ENCODE measurements at regions not wholly inside any gene's neighbourhood (a gene's known extent, or its start where the extent isn't known, plus 50 kb on each side); places are given as distances from the start of the nearest gene placed in this dataset.

GRCh38 chr1:38337711-38338110, 291.1 kb upstream of the POU3F1 start:
- TF ChIP-seq, protein P1, sequence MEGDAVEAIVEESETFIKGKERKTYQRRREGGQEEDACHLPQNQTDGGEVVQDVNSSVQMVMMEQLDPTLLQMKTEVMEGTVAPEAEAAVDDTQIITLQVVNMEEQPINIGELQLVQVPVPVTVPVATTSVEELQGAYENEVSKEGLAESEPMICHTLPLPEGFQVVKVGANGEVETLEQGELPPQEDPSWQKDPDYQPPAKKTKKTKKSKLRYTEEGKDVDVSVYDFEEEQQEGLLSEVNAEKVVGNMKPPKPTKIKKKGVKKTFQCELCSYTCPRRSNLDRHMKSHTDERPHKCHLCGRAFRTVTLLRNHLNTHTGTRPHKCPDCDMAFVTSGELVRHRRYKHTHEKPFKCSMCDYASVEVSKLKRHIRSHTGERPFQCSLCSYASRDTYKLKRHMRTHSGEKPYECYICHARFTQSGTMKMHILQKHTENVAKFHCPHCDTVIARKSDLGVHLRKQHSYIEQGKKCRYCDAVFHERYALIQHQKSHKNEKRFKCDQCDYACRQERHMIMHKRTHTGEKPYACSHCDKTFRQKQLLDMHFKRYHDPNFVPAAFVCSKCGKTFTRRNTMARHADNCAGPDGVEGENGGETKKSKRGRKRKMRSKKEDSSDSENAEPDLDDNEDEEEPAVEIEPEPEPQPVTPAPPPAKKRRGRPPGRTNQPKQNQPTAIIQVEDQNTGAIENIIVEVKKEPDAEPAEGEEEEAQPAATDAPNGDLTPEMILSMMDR (IDR thresholded peaks at IDR 0.05; ENCODE audit: low read depth, low read length) = no peak
- DNase-seq (ENCODE audit: extremely low read depth, low read depth) = no peak

DNA sequence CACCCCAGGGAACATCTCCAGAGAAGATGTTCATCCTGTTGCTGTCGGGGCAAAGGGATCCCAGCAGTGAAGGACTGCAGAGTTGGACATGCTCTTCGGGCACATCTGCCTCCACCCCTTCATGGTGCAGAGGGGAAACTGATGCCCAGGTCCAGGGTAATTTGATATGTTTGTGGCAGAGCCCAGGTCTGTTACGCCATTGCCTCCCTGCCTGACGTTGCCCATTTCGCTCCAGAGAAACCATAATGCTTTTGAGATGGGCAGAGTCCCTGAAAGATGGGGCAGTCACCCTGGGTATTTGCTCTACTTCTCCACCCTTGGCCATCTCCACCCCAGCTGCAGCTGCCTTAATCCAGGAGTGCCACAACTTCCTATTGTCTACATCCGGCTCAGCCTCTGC, 290.4 kb upstream of the POU3F1 start:
- TF ChIP-seq, protein P1 (IDR thresholded peaks at IDR 0.05; ENCODE audit: low read depth, low read length) = no peak
- no peak for DNase-seq (ENCODE audit: extremely low read depth, low read depth)

GRCh38 chr1:38336301-38336923, 289.8 kb upstream of the POU3F1 start:
- DNase-seq (ENCODE audit: extremely low read depth, low read depth) = no peak
- TF ChIP-seq, protein P1 (IDR thresholded peaks at IDR 0.05; ENCODE audit: low read depth, low read length) = no peak

GRCh38 chr1:38334930-38335592, 288.5 kb upstream of the POU3F1 start:
- no peak for DNase-seq (ENCODE audit: extremely low read depth, low read depth)
- TF ChIP-seq, protein P1 (IDR thresholded peaks at IDR 0.05; ENCODE audit: low read depth, low read length) = no peak

- TF ChIP-seq, protein P1 (IDR thresholded peaks at IDR 0.05; ENCODE audit: low read depth, low read length) = no peak
- DNase-seq (ENCODE audit: extremely low read depth, low read depth) = no peak
These were observed 286.2 kb upstream of the POU3F1 start for GRCh38 chr1:38332649-38333310.

- no peak for DNase-seq (ENCODE audit: extremely low read depth, low read depth)
- TF ChIP-seq, protein P1 (IDR thresholded peaks at IDR 0.05; ENCODE audit: low read depth, low read length) = no peak
These were observed 285.1 kb upstream of the POU3F1 start for GRCh38 chr1:38331496-38332210.

Data from AG09319 (cell line).